Ovary (tissue), 3 donors: ENCODE measurements at regions not wholly inside any gene's neighbourhood (a gene's known extent, or its start where the extent isn't known, plus 50 kb on each side); places are given as distances from the start of the nearest gene placed in this dataset.

Experiments used
- CTCF ChIP-seq, 3 donors: fragments of 450-650 bp in 2 of 3; fragments of 200-600 bp in 1 of 3; IDR thresholded peaks; one replicate each; pipeline versions ENCODE4 v1.5.1 to v1.8.0; 2016 to 2022; ENCODE audit warnings: antibody characterized with exemption in 3 of 3, mild to moderate bottlenecking in 1 of 3
- EP300 ChIP-seq: sonication (generic); formaldehyde crosslinking; IDR thresholded peaks from one replicate; pipeline ENCODE4 v1.6.1; 2017; ENCODE audit warnings: antibody characterized with exemption
- POLR2A ChIP-seq: fragments of 450-650 bp; IDR thresholded peaks from one replicate; pipeline ENCODE4 v1.6.1; 2017; ENCODE audit warnings: antibody characterized with exemption, mild to moderate bottlenecking, moderate library complexity
- donor health status: DM: no; HTN: no; CAD: no.

GRCh38 chr7:12754179-12754578 lies 66.7 kb downstream of the ARL4A start:
- no peak for TF ChIP-seq POLR2A
- no peak for TF ChIP-seq CTCF (IDR thresholded peaks at IDR 0.05)
- TF ChIP-seq EP300: no peak
